ENCODE measurements at regions not wholly inside any gene's neighbourhood (a gene's known extent, or its start where the extent isn't known, plus 50 kb on each side); places are given as distances from the start of the nearest gene placed in this dataset.
A peak's percentile ranks its signal among the peaks of the same experiment; 100 is the strongest.

DNA sequence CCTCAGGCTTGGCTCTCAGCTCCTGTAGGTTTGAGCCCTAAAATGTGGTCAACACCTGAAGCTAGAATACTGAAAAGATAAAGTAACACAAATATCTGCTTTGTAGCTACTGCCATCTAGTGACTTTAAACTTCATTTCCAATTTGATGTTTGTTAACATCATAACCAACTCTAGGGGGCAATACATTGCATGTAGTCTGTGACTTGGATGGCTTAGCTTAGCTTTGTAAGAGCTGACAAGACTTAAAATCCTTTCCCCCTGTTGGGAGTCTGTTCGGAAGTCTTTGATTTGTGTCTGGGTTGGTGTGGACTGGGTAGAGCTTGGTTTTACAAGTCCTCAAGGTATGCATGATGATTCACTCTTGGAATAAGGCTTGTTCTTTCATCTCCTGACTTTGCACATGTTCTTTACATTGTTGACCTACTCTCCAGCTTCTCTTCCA is 51.7 kb downstream of the SCN11A start:
- Histone ChIP-seq H3K27ac (ENCODE audit: low read length) (no peak overlapping the region), H3K4me1 (ENCODE audit: control insufficient read depth, insufficient read depth, low read length) (no peaks in the 10 kb centered on the region), H3K9me3 (ENCODE audit: control insufficient read depth, insufficient read depth, low read length) (no peaks in the 10 kb centered on the region), H3K36me3 (ENCODE audit: control insufficient read depth, insufficient read depth, low read length) (no peaks in the 10 kb centered on the region), H3K4me3 (ENCODE audit: low read length) (no peak overlapping the region), H3K27me3 (ENCODE audit: control insufficient read depth, insufficient read depth, low read length) (no peaks in the 10 kb centered on the region)
- WGBS (ENCODE audit: insufficient coverage, insufficient read length) = no CpG with 5 or more reads among the region's 1 CpG
- peak; percentile 54 for DNase-seq (ENCODE audit: low read depth, low spot score)

DNA sequence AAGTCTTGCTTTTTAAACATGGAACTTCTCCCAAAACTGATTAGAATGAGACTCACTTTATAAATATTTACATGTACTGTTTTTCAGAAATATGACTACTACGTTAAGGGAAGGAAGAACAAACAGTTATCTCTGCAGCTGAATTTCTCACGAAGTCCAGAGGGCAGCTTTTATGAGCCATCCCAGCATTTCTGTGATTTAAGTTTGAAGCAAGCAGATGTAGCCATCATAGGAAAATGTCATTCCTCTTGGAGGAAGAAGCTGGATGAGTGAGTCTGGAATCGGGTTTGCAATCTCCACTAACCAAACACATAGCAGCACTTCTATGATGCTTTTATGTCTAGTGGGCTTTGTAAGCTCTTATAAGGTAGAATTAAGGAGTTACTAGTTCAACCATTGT is 53.7 kb downstream of the SCN11A start:
- Histone ChIP-seq H3K4me1 (ENCODE audit: control insufficient read depth, insufficient read depth, low read length) (no peaks in the 10 kb centered on the region), H3K27ac (ENCODE audit: low read length) (no peak overlapping the region), H3K36me3 (ENCODE audit: control insufficient read depth, insufficient read depth, low read length) (no peaks in the 10 kb centered on the region), H3K4me3 (ENCODE audit: low read length) (no peak overlapping the region), H3K27me3 (ENCODE audit: control insufficient read depth, insufficient read depth, low read length) (no peaks in the 10 kb centered on the region), H3K9me3 (ENCODE audit: control insufficient read depth, insufficient read depth, low read length) (no peaks in the 10 kb centered on the region)
- no CpG with 5 or more reads among the region's 3 CpGs for WGBS (ENCODE audit: insufficient coverage, insufficient read length)
- DNase-seq (ENCODE audit: low read depth, low spot score) = no peak

- Histone ChIP-seq H3K27me3 (ENCODE audit: control insufficient read depth, insufficient read depth, low read length) (no peaks in the 10 kb centered on the region), H3K36me3 (ENCODE audit: control insufficient read depth, insufficient read depth, low read length) (no peaks in the 10 kb centered on the region), H3K9me3 (ENCODE audit: control insufficient read depth, insufficient read depth, low read length) (no peaks in the 10 kb centered on the region), H3K4me3 (ENCODE audit: low read length) (no peak overlapping the region), H3K4me1 (ENCODE audit: control insufficient read depth, insufficient read depth, low read length) (no peaks in the 10 kb centered on the region), H3K27ac (ENCODE audit: low read length) (no peak overlapping the region)
- DNase-seq (ENCODE audit: low read depth, low spot score) = no peak
- no CpG with 5 or more reads among the region's 1 CpG for WGBS (ENCODE audit: insufficient coverage, insufficient read length)
These were observed 55.6 kb downstream of the SCN11A start for GRCh38 chr3:38996193-38996592.

DNA sequence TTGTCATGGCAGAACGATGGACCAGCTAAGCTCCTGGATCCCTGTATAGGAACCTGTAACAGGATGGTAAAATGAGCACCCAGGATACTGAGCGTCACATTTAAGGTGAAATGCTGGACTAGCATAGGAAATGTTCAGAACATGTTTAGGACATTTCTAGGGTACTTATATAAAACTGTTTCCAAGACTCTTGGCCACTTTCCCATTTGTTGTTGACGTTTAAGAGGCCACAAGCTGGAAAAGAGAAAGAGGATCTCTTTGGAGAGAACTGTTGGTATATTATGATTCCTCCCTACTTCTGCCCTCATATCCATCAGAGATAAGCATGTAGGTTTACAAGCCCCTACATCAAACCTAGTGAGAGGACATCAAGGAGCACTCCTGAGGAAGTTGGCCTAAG is 57.5 kb downstream of the SCN11A start:
- no CpG with 5 or more reads among the region's 3 CpGs for WGBS (ENCODE audit: insufficient coverage, insufficient read length)
- DNase-seq (ENCODE audit: low read depth, low spot score) = no peak
- no peak overlapping the region for H3K27ac ChIP-seq (ENCODE audit: low read length)
- no peaks in the 10 kb centered on the region for H3K36me3 ChIP-seq (ENCODE audit: control insufficient read depth, insufficient read depth, low read length)
- no peak overlapping the region for H3K4me3 ChIP-seq (ENCODE audit: low read length)
- H3K4me1 ChIP-seq (ENCODE audit: control insufficient read depth, insufficient read depth, low read length) = no peaks in the 10 kb centered on the region
- H3K27me3 ChIP-seq (ENCODE audit: control insufficient read depth, insufficient read depth, low read length) = no peaks in the 10 kb centered on the region
- H3K9me3 ChIP-seq (ENCODE audit: control insufficient read depth, insufficient read depth, low read length) = no peaks in the 10 kb centered on the region

DNA sequence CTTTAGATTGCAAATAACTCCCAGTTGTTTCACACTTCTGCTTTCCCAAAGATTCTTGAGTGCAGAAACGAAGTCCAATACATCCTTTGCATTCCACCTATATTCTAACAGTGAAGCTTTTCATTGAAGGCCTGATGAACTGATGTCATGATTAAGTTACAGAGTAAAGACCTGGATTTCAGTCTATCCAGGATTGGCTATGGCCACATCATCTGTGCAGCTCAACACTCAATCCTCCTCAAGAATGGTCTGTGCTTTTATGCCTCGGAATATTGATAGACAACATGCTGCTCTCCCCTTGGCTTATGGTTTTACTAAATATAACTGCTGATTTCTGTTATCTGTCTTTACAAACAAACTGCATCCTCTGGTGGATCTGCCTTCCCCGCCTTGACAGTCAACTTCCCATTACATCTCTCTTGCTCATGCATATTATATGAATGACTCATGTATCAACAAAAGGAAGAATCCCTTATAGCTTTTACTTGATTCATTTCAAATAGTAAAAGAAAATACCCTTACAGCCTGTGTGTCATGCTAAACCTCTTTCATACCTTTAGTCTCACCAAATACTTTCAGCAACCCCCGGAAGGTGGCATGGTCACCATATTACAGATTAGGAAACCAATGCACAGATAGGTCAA is 59.5 kb downstream of the SCN11A start:
- Histone ChIP-seq H3K9me3 (ENCODE audit: control insufficient read depth, insufficient read depth, low read length) (no peaks in the 10 kb centered on the region), H3K4me1 (ENCODE audit: control insufficient read depth, insufficient read depth, low read length) (no peaks in the 10 kb centered on the region), H3K36me3 (ENCODE audit: control insufficient read depth, insufficient read depth, low read length) (no peaks in the 10 kb centered on the region), H3K4me3 (ENCODE audit: low read length) (no peak overlapping the region), H3K27ac (ENCODE audit: low read length) (no peak overlapping the region), H3K27me3 (ENCODE audit: control insufficient read depth, insufficient read depth, low read length) (no peaks in the 10 kb centered on the region)
- DNase-seq (ENCODE audit: low read depth, low spot score) = no peak
- WGBS (ENCODE audit: insufficient coverage, insufficient read length) = no CpG with 5 or more reads among the region's 4 CpGs

DNA sequence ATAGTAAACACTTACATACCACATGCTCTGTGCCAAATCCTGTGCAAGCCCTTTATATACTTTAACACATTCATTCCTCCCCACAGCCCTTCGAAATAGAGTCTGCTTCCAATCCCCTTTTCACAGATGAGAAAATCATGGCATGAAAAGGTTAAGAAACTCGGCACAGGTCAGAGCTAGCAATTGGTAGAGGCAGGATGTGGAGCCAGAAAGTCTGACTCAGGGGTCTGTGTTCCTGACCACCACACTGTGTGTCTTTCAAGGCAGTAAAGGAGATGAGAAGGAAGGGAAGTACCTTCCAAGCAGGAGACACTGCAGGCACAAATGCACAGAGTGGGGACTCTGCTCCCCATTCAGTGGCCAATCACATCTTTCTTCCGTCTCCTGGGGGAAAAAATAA is 61.1 kb downstream of the SCN11A start:
- no peak for DNase-seq (ENCODE audit: low read depth, low spot score)
- Histone ChIP-seq H3K27me3 (ENCODE audit: control insufficient read depth, insufficient read depth, low read length) (no peaks in the 10 kb centered on the region), H3K4me1 (ENCODE audit: control insufficient read depth, insufficient read depth, low read length) (no peaks in the 10 kb centered on the region), H3K27ac (ENCODE audit: low read length) (no peak overlapping the region), H3K9me3 (ENCODE audit: control insufficient read depth, insufficient read depth, low read length) (no peaks in the 10 kb centered on the region), H3K4me3 (ENCODE audit: low read length) (no peak overlapping the region), H3K36me3 (ENCODE audit: control insufficient read depth, insufficient read depth, low read length) (no peaks in the 10 kb centered on the region)
- no CpG with 5 or more reads among the region's 3 CpGs for WGBS (ENCODE audit: insufficient coverage, insufficient read length)

- no peak overlapping the region for H3K27ac ChIP-seq (ENCODE audit: low read length)
These were observed 61.7 kb downstream of the SCN11A start for GRCh38 chr3:38989917-38990510.

GRCh38 chr3:38988955-38989354 is 62.8 kb downstream of the SCN11A start:
- no peak for DNase-seq (ENCODE audit: low read depth, low spot score)
- Histone ChIP-seq H3K9me3 (ENCODE audit: control insufficient read depth, insufficient read depth, low read length) (no peaks in the 10 kb centered on the region; the same call in 1 of the 2 replicates), H3K27ac (ENCODE audit: low read length) (no peak overlapping the region), H3K4me3 (ENCODE audit: low read length) (no peak overlapping the region), H3K4me1 (ENCODE audit: control insufficient read depth, insufficient read depth, low read length) (no peaks in the 10 kb centered on the region), H3K36me3 (ENCODE audit: control insufficient read depth, insufficient read depth, low read length) (no peaks in the 10 kb centered on the region), H3K27me3 (ENCODE audit: control insufficient read depth, insufficient read depth, low read length) (no peaks in the 10 kb centered on the region)
- no CpG with 5 or more reads among the region's 3 CpGs for WGBS (ENCODE audit: insufficient coverage, insufficient read length)

More at GRCh38 chr3:38989917-38990510, 61.7 kb downstream of the SCN11A start:
- Histone ChIP-seq H3K27me3 (ENCODE audit: control insufficient read depth, insufficient read depth, low read length) (no peaks in the 10 kb centered on the region), H3K4me3 (ENCODE audit: low read length) (no peak overlapping the region), H3K9me3 (ENCODE audit: control insufficient read depth, insufficient read depth, low read length) (no peaks in the 10 kb centered on the region), H3K36me3 (ENCODE audit: control insufficient read depth, insufficient read depth, low read length) (no peaks in the 10 kb centered on the region), H3K4me1 (ENCODE audit: control insufficient read depth, insufficient read depth, low read length) (no peaks in the 10 kb centered on the region)
- no CpG with 5 or more reads among the region's 7 CpGs for WGBS (ENCODE audit: insufficient coverage, insufficient read length)
- DNase-seq (ENCODE audit: low read depth, low spot score) = no peak

GRCh38 chr3:38987456-38987855 is 64.3 kb downstream of the SCN11A start:
- no peaks in the 10 kb centered on the region for H3K27me3 ChIP-seq (ENCODE audit: control insufficient read depth, insufficient read depth, low read length)
- DNase-seq (ENCODE audit: low read depth, low spot score) = no peak
- no peak overlapping the region for H3K27ac ChIP-seq (ENCODE audit: low read length)
- no CpG with 5 or more reads among the region's 3 CpGs for WGBS (ENCODE audit: insufficient coverage, insufficient read length)
- no peaks in the 10 kb centered on the region for H3K36me3 ChIP-seq (ENCODE audit: control insufficient read depth, insufficient read depth, low read length)
- H3K4me3 ChIP-seq (ENCODE audit: low read length) = no peak overlapping the region
- no peaks in the 10 kb centered on the region; the same call in 1 of the 2 replicates for H3K9me3 ChIP-seq (ENCODE audit: control insufficient read depth, insufficient read depth, low read length)
- H3K4me1 ChIP-seq (ENCODE audit: control insufficient read depth, insufficient read depth, low read length) = no peaks in the 10 kb centered on the region

DNA sequence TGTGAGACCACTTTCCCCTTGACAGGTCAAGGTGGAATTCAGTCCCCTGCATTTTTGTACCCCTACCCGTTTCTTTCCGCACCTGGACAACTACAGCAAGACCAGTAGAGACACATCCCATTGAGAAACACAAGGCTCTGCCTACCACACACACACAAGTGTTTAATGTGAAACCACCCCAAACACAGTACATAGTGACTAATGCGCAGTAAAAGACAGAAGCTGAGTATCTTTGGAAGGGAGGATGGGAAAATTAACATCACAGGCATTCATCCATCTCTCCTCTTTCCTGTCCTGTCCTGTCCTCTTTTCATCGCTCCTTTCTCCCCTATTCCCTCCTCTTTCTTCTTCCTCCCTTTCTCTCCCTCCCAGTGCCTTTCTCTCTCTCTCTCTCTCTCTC is 64.8 kb downstream of the SCN11A start:
- no peaks in the 10 kb centered on the region; the same call in 1 of the 2 replicates for H3K9me3 ChIP-seq (ENCODE audit: control insufficient read depth, insufficient read depth, low read length)
- no peaks in the 10 kb centered on the region for H3K27me3 ChIP-seq (ENCODE audit: control insufficient read depth, insufficient read depth, low read length)
- H3K4me1 ChIP-seq (ENCODE audit: control insufficient read depth, insufficient read depth, low read length) = no peaks in the 10 kb centered on the region
- WGBS (ENCODE audit: insufficient coverage, insufficient read length) = no CpG with 5 or more reads among the region's 4 CpGs
- no peak overlapping the region for H3K4me3 ChIP-seq (ENCODE audit: low read length)
- H3K27ac ChIP-seq (ENCODE audit: low read length) = no peak overlapping the region
- DNase-seq (ENCODE audit: low read depth, low spot score) = no peak
- no peaks in the 10 kb centered on the region for H3K36me3 ChIP-seq (ENCODE audit: control insufficient read depth, insufficient read depth, low read length)

- H3K27ac ChIP-seq (ENCODE audit: low read length) = no peak overlapping the region
- WGBS (ENCODE audit: insufficient coverage, insufficient read length) = no CpG with 5 or more reads among the region's 4 CpGs
These were observed 65.8 kb downstream of the SCN11A start for GRCh38 chr3:38985981-38986380.

More at GRCh38 chr3:38985981-38986380, 65.8 kb downstream of the SCN11A start:
- no peaks in the 10 kb centered on the region; the same call in 1 of the 2 replicates for H3K9me3 ChIP-seq (ENCODE audit: control insufficient read depth, insufficient read depth, low read length)
- DNase-seq (ENCODE audit: low read depth, low spot score) = no peak
- H3K4me1 ChIP-seq (ENCODE audit: control insufficient read depth, insufficient read depth, low read length) = no peaks in the 10 kb centered on the region
- no peak overlapping the region for H3K4me3 ChIP-seq (ENCODE audit: low read length)
- no peaks in the 10 kb centered on the region for H3K27me3 ChIP-seq (ENCODE audit: control insufficient read depth, insufficient read depth, low read length)
- H3K36me3 ChIP-seq (ENCODE audit: control insufficient read depth, insufficient read depth, low read length) = no peaks in the 10 kb centered on the region

All from iPS DF 6.9 (cell line).